SU-DHL-6 (cell line): ENCODE measurements at regions not wholly inside any gene's neighbourhood (a gene's known extent, or its start where the extent isn't known, plus 50 kb on each side); places are given as distances from the start of the nearest gene placed in this dataset.

Source experiments
- H2AFZ ChIP-seq: fragments of 200-600 bp; sonication (generic); 2 replicates; pipeline ENCODE4 v1.6.1; 2014; ENCODE audit warnings: low read depth, mild to moderate bottlenecking, moderate library complexity, mixed read lengths, antibody characterized with exemption, low read length; ENCODE audit not compliant: severe bottlenecking
- H3F3A ChIP-seq: fragments of 200-600 bp; shearing (Covaris generic); 2 replicates; pipeline ENCODE4 v1.6.0; 2016; ENCODE audit warnings: antibody characterized with exemption, mild to moderate bottlenecking; ENCODE audit not compliant: insufficient read depth
- H3K27ac ChIP-seq: fragments of 200-600 bp; sonication (generic); 2 replicates; pipeline ENCODE4 v1.5.1; 2016; ENCODE audit warnings: low read depth, mild to moderate bottlenecking, low read length, moderate library complexity, mixed read lengths
- H3K27me3 ChIP-seq: fragments of 200-600 bp; sonication (generic), shearing (Covaris generic); 2 replicates; pipeline ENCODE4 v1.6.0; 2014; ENCODE audit warnings: mild to moderate bottlenecking, low read length
- H3K36me3 ChIP-seq: fragments of 200-600 bp; sonication (generic); 2 replicates; pipeline ENCODE4 v1.6.1; 2014; ENCODE audit warnings: mild to moderate bottlenecking, low read length, mixed read lengths
- H3K4me2 ChIP-seq: fragments of 300-600, 200-600 bp; shearing (Covaris generic), sonication (generic); 2 replicates; pipeline ENCODE4 v1.6.0; 2014; ENCODE audit warnings: low read length, low read depth, mild to moderate bottlenecking; ENCODE audit not compliant: poor library complexity, severe bottlenecking
- H3K4me3 ChIP-seq: fragments of 200-600 bp; sonication (generic); 2 replicates; pipeline ENCODE4 v1.5.1; 2014; ENCODE audit warnings: antibody characterized with exemption, low read length, mild to moderate bottlenecking, mixed read lengths; ENCODE audit not compliant: insufficient read depth, poor library complexity, severe bottlenecking
- H3K79me2 ChIP-seq: fragments of 200-600 bp; sonication (generic); 2 replicates; pipeline ENCODE4 v1.6.1; 2014; ENCODE audit warnings: mild to moderate bottlenecking, low read length, moderate library complexity; ENCODE audit not compliant: insufficient read depth
- H3K9ac ChIP-seq: fragments of 200-600 bp; sonication (generic); 2 replicates; pipeline ENCODE4 v1.7.0; 2014; ENCODE audit warnings: mild to moderate bottlenecking, low read length
- H3K9me2 ChIP-seq: fragments of 200-600 bp; sonication (generic); replicated peaks from 2 replicates; pipeline ENCODE4 v1.6.1; 2014; ENCODE audit warnings: low read length; ENCODE audit not compliant: insufficient read depth
- H3K9me3 ChIP-seq: fragments of 200-600 bp; sonication (generic); 2 replicates; pipeline ENCODE4 v1.6.1; 2014; ENCODE audit warnings: low read length, mixed read lengths; ENCODE audit not compliant: insufficient read depth
- H4K20me1 ChIP-seq: fragments of 200-600 bp; sonication (generic); 2 replicates; pipeline ENCODE4 v1.6.1; 2014; ENCODE audit warnings: low read depth, mild to moderate bottlenecking, antibody characterized with exemption, low read length, moderate library complexity, mixed read lengths
- CTCF ChIP-seq: fragments of 200-600 bp; sonication (generic); IDR thresholded peaks from one replicate; pipeline ENCODE4 v1.5.1; 2017; ENCODE audit warnings: antibody characterized with exemption, mild to moderate bottlenecking, low read length, moderate library complexity; ENCODE audit not compliant: insufficient read depth, poor library complexity, severe bottlenecking
- EZH2phosphoT487 ChIP-seq: fragments of 200-600 bp; sonication (generic), shearing (Covaris generic); conservative IDR thresholded peaks from 2 replicates; pipeline ENCODE4 v1.6.1; 2018; ENCODE audit warnings: mild to moderate bottlenecking, antibody characterized with exemption, low read length, moderate library complexity, mixed read lengths

- no peaks in the 10 kb centered on the region for H4K20me1 ChIP-seq
- no peaks in the 10 kb centered on the region for H3K79me2 ChIP-seq
- no peaks in the 10 kb centered on the region for H3K36me3 ChIP-seq
- H3K9me3 ChIP-seq, result no peaks in the 10 kb centered on the region
- no peak overlapping the region for H3K4me2 ChIP-seq
- no peaks in the 10 kb centered on the region for H3K27me3 ChIP-seq
- no peak overlapping the region for H2AFZ ChIP-seq
- no peaks in the 10 kb centered on the region for H3K9me2 ChIP-seq
- no peak for TF ChIP-seq CTCF
- TF ChIP-seq EZH2phosphoT487, result no peak
- no peak overlapping the region for H3K9ac ChIP-seq
- H3K27ac ChIP-seq, result no peak overlapping the region
- H3F3A ChIP-seq, result no peaks in the 10 kb centered on the region
- no peak overlapping the region for H3K4me3 ChIP-seq
Observed at GRCh38 chr1:204799630-204800029, 71.0 kb upstream of the NFASC start.

GRCh38 chr1:204801211-204801610, 69.5 kb upstream of the NFASC start:
- Histone ChIP-seq H3K4me3 (no peak overlapping the region), H3K27ac (no peak overlapping the region), H3K27me3 (no peaks in the 10 kb centered on the region), H3K9me3 (no peaks in the 10 kb centered on the region), H3K9me2 (no peaks in the 10 kb centered on the region), H3F3A (no peaks in the 10 kb centered on the region), H3K36me3 (no peaks in the 10 kb centered on the region), H3K4me2 (no peak overlapping the region), H3K79me2 (no peaks in the 10 kb centered on the region), H2AFZ (no peak overlapping the region), H4K20me1 (no peaks in the 10 kb centered on the region), H3K9ac (no peak overlapping the region)
- TF ChIP-seq EZH2phosphoT487 (no peak), CTCF (no peak)

- no peaks in the 10 kb centered on the region for H4K20me1 ChIP-seq
- H3K9me3 ChIP-seq, result no peaks in the 10 kb centered on the region
- no peaks in the 10 kb centered on the region for H3F3A ChIP-seq
- no peaks in the 10 kb centered on the region for H3K79me2 ChIP-seq
- no peak overlapping the region for H3K27ac ChIP-seq
- H3K9ac ChIP-seq, result no peak overlapping the region
- TF ChIP-seq CTCF (no peak), EZH2phosphoT487 (no peak)
- no peak overlapping the region for H3K4me2 ChIP-seq
- H2AFZ ChIP-seq, result no peak overlapping the region
- no peaks in the 10 kb centered on the region for H3K27me3 ChIP-seq
- H3K36me3 ChIP-seq, result no peaks in the 10 kb centered on the region
- H3K9me2 ChIP-seq, result no peaks in the 10 kb centered on the region
- H3K4me3 ChIP-seq, result no peak overlapping the region
Observed at GRCh38 chr1:204802401-204803175, 68.1 kb upstream of the NFASC start.
